Left lung (tissue), 4 donors: ENCODE measurements at regions not wholly inside any gene's neighbourhood (a gene's known extent, or its start where the extent isn't known, plus 50 kb on each side); places are given as distances from the start of the nearest gene placed in this dataset.

Experiments
- ATAC-seq: fragments of 200-7000 bp; cut with Tn5 transposase; one replicate; pipeline ENCODE4 v1.9.1; 2020; ENCODE audit warnings: moderate library complexity
- DNase-seq, 4 donors: peaks; one replicate each; pipeline ENCODE4 v3.0.0-alpha.2; 2013 to 2020
- H3K27ac ChIP-seq, 2 donors: fragments of 200-600 bp; sonication (generic) in 1 of 2; one replicate each; pipeline versions ENCODE4 v1.5.0 to v1.8.0; 2020 to 2021
- H3K27me3 ChIP-seq, 2 donors: fragments of 200-600 bp; sonication (generic) in 1 of 2; one replicate each; pipeline versions ENCODE4 v1.5.0 to v1.8.0; 2020 to 2021
- H3K36me3 ChIP-seq, 2 donors: fragments of 200-600 bp; sonication (generic) in 1 of 2; one replicate each; pipeline versions ENCODE4 v1.5.0 to v1.8.0; 2020 to 2021
- H3K4me1 ChIP-seq, 2 donors: fragments of 200-600 bp; one replicate each; pipeline ENCODE4 v1.8.0; 2021
- H3K4me3 ChIP-seq, 2 donors: fragments of 200-600 bp; sonication (generic) in 1 of 2; one replicate each; pipeline versions ENCODE4 v1.5.0 to v1.8.0; 2020 to 2021; ENCODE audit warnings: mild to moderate bottlenecking in 1 of 2
- H3K9me3 ChIP-seq, 2 donors: fragments of 200-600 bp; sonication (generic) in 1 of 2; one replicate each; pipeline versions ENCODE4 v1.5.0 to v1.8.0; 2020 to 2021
- CTCF ChIP-seq, 2 donors: fragments of 200-600 bp; sonication (generic) in 1 of 2; IDR thresholded peaks; one replicate each; pipeline versions ENCODE4 v1.5.0 to v1.8.0; 2021; ENCODE audit warnings: antibody characterized with exemption in 2 of 2
- intact Hi-C, 2 donors: fragments of 100-400 bp; cut with DNase I; formaldehyde crosslinking; loops; one replicate each; pipeline versions ENCODE4 v1.11.2 to v1.14.2; 2022
- donor health status: DM: no; HTN: yes; CAD: no.
- donor health status: DM: no; HTN: no; CAD: no.

- no peaks in the 10 kb centered on the region for H3K4me1 ChIP-seq
- DNase-seq (no peak), ATAC-seq (no peak)
- no peak for TF ChIP-seq CTCF (IDR thresholded peaks at IDR 0.05)
- H3K27me3 ChIP-seq, result no peaks in the 10 kb centered on the region
- H3K27ac ChIP-seq, result no peak overlapping the region
- H3K36me3 ChIP-seq, result no peaks in the 10 kb centered on the region
- no peaks in the 10 kb centered on the region for H3K9me3 ChIP-seq
- intact Hi-C loops, result no loop called here
- H3K4me3 ChIP-seq, result no peak overlapping the region
Observed at GRCh38 chr6:132053511-132053910, 102.3 kb upstream of the CCN2 start.

- no peak overlapping the region for H3K27ac ChIP-seq
- intact Hi-C loops, result no loop called here
- H3K27me3 ChIP-seq, result no peaks in the 10 kb centered on the region
- ATAC-seq (no peak), DNase-seq (no peak)
- no peaks in the 10 kb centered on the region for H3K4me1 ChIP-seq
- TF ChIP-seq CTCF (IDR thresholded peaks at IDR 0.05), result no peak
- no peak overlapping the region for H3K4me3 ChIP-seq
- H3K36me3 ChIP-seq, result no peaks in the 10 kb centered on the region
- H3K9me3 ChIP-seq, result no peaks in the 10 kb centered on the region
Observed at GRCh38 chr6:132052096-132052495, 100.9 kb upstream of the CCN2 start.

- no peak overlapping the region for H3K27ac ChIP-seq
- H3K4me3 ChIP-seq, result no peak overlapping the region
- H3K36me3 ChIP-seq, result no peaks in the 10 kb centered on the region
- H3K9me3 ChIP-seq, result no peaks in the 10 kb centered on the region
- ATAC-seq (no peak), DNase-seq (no peak)
- H3K4me1 ChIP-seq, result no peaks in the 10 kb centered on the region
- no peaks in the 10 kb centered on the region for H3K27me3 ChIP-seq
- intact Hi-C loops, result no loop called here
- TF ChIP-seq CTCF (IDR thresholded peaks at IDR 0.05), result no peak
Observed at GRCh38 chr6:132045877-132046276, 94.7 kb upstream of the CCN2 start.

GRCh38 chr6:132043148-132043547 lies 92.0 kb upstream of the CCN2 start:
- no peaks in the 10 kb centered on the region for H3K36me3 ChIP-seq
- no peaks in the 10 kb centered on the region for H3K9me3 ChIP-seq
- no peaks in the 10 kb centered on the region for H3K4me1 ChIP-seq
- no peak overlapping the region for H3K27ac ChIP-seq
- DNase-seq, result no peak
- ATAC-seq, result no peak
- intact Hi-C loops, result no loop called here
- H3K4me3 ChIP-seq, result no peak overlapping the region
- no peaks in the 10 kb centered on the region for H3K27me3 ChIP-seq
- TF ChIP-seq CTCF (IDR thresholded peaks at IDR 0.05), result no peak

- Histone ChIP-seq H3K4me3 (no peak overlapping the region), H3K9me3 (no peaks in the 10 kb centered on the region), H3K27me3 (no peaks in the 10 kb centered on the region), H3K36me3 (no peaks in the 10 kb centered on the region), H3K4me1 (no peaks in the 10 kb centered on the region), H3K27ac (no peak overlapping the region)
- no peak for DNase-seq
- no peak for TF ChIP-seq CTCF (IDR thresholded peaks at IDR 0.05)
- no peak for ATAC-seq
- intact Hi-C loops, result no loop called here
Observed at GRCh38 chr6:132041706-132042105, 90.5 kb upstream of the CCN2 start.
